ENCODE measurements at regions not wholly inside any gene's neighbourhood (a gene's known extent, or its start where the extent isn't known, plus 50 kb on each side); places are given as distances from the start of the nearest gene placed in this dataset.

DNA sequence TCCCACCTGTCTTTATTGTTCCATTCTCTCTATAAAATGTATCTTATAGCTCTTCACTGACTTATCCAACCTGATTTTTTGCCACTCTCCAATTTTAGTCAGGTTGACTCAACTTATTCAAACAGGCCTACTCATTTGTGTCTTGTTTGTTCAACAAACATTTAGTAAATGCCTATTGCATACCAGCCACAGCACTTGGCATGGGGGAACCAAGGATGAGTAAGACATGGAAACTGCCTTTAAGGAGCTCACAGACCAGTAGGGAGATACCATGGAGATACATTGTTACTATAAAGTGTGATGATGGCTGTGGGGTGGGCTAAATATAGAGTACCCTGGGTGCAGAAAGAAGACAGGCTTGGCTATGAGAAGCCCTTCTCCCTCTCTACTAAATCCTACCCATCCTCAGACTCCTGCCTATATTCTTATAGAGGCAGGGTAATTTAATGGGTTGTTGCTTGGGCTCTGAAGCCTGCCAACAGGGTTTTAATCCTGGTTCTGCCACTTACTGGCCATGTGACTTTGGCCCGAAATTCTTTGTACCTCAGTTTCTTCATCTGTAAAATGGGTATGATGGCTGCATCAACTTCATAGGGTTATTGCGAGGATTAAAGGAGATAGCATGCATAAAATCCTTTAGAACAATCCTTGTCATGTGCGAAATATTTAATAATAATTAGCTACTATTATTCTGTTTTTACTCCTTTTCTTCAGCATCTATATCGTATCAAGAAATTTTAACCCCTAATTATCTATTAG is 348.5 kb upstream of the UMPS start:
- TF ChIP-seq, protein P1, sequence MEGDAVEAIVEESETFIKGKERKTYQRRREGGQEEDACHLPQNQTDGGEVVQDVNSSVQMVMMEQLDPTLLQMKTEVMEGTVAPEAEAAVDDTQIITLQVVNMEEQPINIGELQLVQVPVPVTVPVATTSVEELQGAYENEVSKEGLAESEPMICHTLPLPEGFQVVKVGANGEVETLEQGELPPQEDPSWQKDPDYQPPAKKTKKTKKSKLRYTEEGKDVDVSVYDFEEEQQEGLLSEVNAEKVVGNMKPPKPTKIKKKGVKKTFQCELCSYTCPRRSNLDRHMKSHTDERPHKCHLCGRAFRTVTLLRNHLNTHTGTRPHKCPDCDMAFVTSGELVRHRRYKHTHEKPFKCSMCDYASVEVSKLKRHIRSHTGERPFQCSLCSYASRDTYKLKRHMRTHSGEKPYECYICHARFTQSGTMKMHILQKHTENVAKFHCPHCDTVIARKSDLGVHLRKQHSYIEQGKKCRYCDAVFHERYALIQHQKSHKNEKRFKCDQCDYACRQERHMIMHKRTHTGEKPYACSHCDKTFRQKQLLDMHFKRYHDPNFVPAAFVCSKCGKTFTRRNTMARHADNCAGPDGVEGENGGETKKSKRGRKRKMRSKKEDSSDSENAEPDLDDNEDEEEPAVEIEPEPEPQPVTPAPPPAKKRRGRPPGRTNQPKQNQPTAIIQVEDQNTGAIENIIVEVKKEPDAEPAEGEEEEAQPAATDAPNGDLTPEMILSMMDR (IDR thresholded peaks at IDR 0.05): no peak
- TF ChIP-seq POLR2A (IDR thresholded peaks at IDR 0.05): no peak
